Upper lobe of left lung (tissue), 6 donors: ENCODE measurements at regions not wholly inside any gene's neighbourhood (a gene's known extent, or its start where the extent isn't known, plus 50 kb on each side); places are given as distances from the start of the nearest gene placed in this dataset.

Experiments
- ATAC-seq, 2 donors: fragments of 200-7000 bp; cut with Tn5 transposase; one replicate each; pipeline ENCODE4 v1.9.1; 2022; ENCODE audit warnings: mild to moderate bottlenecking in 2 of 2, moderate library complexity in 2 of 2; ENCODE audit not compliant: low FRiP score in 2 of 2
- DNase-seq, 2 donors: peaks; one replicate each; pipeline ENCODE4 v3.0.0-alpha.2; 2019 to 2020
- H3K27ac ChIP-seq, 4 donors: fragments of 200-600 bp; sonication (generic); one replicate each; pipeline ENCODE4 v1.5.1; 2016 to 2019
- H3K27me3 ChIP-seq, 4 donors: fragments of 200-600 bp; sonication (generic); one replicate each; pipeline ENCODE4 v1.5.1; 2017 to 2019
- H3K36me3 ChIP-seq, 4 donors: fragments of 200-600 bp; sonication (generic); one replicate each; pipeline ENCODE4 v1.5.1; 2016 to 2019
- H3K4me1 ChIP-seq, 4 donors: fragments of 200-600 bp; sonication (generic); one replicate each; pipeline ENCODE4 v1.5.1; 2018 to 2019
- H3K4me3 ChIP-seq, 4 donors: fragments of 200-600 bp; sonication (generic); one replicate each; pipeline ENCODE4 v1.5.1; 2017 to 2019; ENCODE audit warnings: mild to moderate bottlenecking in 2 of 4, moderate library complexity in 1 of 4
- H3K9me3 ChIP-seq, 4 donors: fragments of 200-600 bp; sonication (generic); one replicate each; pipeline ENCODE4 v1.5.1; 2018 to 2019
- EP300 ChIP-seq, 4 donors: sonication (generic); formaldehyde crosslinking; IDR thresholded peaks; one replicate each; pipeline ENCODE4 v1.5.1; 2017; ENCODE audit warnings: antibody characterized with exemption in 4 of 4, control low read depth in 2 of 4
- POLR2A ChIP-seq, 4 donors: fragments of 450-650 bp; IDR thresholded peaks; one replicate each; pipeline ENCODE4 v1.5.1; 2016 to 2017; ENCODE audit warnings: antibody characterized with exemption in 4 of 4, mild to moderate bottlenecking in 2 of 4
- POLR2AphosphoS5 ChIP-seq, 2 donors: sonication (generic); formaldehyde crosslinking; IDR thresholded peaks; one replicate each; pipeline ENCODE4 v1.5.1; 2017; ENCODE audit warnings: antibody characterized with exemption in 2 of 2
- WGBS, 2 donors: methylation state at CpG; one replicate each; pipeline ENCODE4 v1.1.5; 2017 to 2018; 5-methylcytosine and 5-hydroxymethylcytosine counted together
- TF ChIP-seq, protein P1 (sequence below), 6 experiments: fragments of 450-650 bp in 4 of 6; fragments of 200-600 bp in 2 of 6; sonication (generic) in 2 of 6; IDR thresholded peaks; one replicate each; pipeline ENCODE4 v1.5.1; 2016 to 2019; ENCODE audit warnings: antibody characterized with exemption in 6 of 6
- donor health status: DM: no; HTN: no; CAD: no; lungs with moderate emphysema.
- donor health status: DM: no; HTN: yes; CAD: no; lungs with severe emphysema.

DNA sequence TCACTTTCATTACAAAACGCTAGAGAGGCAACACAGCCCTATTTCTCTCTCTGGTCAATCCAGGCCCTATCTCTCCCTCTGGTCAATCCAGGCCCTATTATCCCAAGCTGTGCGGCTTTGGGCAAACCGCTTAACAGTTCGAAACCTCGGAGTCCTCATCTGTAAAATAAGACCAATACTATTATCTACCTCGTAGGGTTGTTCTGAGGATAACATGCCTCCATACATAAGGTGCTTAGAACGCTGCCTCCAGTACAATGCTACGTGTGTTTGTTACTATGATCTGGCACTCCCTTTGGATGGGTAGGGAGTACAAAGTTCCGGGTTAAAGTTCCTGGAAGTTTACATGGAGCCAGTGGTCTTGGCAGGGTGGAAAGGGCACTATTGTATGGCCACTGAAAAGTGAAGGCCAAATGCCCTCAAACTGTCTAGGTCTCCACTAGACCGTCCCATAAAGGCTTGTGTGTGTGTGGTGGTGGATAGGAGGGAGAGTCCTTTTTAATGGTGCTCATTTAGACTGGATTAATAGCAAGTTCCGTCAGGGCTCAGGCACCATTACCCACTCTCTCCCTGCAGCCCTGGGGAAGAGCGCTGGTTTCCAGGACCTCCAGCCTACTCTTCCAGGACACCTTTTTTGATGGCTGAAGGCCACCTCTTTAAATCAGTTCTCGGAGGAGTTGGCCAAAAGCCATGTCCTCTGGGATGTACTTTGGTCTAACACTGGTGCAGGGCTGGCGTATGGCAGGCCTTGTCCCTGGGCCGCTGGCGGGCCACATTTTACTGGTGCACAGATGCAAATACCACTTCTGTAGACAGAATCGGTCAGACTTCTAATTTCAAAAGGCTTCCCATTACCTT lies 75.6 kb upstream of the BCOR start:
- TF ChIP-seq EP300 (IDR thresholded peaks at IDR 0.05) (no peak), POLR2A (IDR thresholded peaks at IDR 0.05) (no peak), POLR2AphosphoS5 (IDR thresholded peaks at IDR 0.05) (no peak)
- TF ChIP-seq, protein P1, sequence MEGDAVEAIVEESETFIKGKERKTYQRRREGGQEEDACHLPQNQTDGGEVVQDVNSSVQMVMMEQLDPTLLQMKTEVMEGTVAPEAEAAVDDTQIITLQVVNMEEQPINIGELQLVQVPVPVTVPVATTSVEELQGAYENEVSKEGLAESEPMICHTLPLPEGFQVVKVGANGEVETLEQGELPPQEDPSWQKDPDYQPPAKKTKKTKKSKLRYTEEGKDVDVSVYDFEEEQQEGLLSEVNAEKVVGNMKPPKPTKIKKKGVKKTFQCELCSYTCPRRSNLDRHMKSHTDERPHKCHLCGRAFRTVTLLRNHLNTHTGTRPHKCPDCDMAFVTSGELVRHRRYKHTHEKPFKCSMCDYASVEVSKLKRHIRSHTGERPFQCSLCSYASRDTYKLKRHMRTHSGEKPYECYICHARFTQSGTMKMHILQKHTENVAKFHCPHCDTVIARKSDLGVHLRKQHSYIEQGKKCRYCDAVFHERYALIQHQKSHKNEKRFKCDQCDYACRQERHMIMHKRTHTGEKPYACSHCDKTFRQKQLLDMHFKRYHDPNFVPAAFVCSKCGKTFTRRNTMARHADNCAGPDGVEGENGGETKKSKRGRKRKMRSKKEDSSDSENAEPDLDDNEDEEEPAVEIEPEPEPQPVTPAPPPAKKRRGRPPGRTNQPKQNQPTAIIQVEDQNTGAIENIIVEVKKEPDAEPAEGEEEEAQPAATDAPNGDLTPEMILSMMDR (IDR thresholded peaks at IDR 0.05): no peak
- Histone ChIP-seq H3K9me3 (peaks cover 0 to 7% (median 0%) of the 10 kb centered on the region in 4 donors), H3K27me3 (peaks cover 0 to 48% (median 0%) of the 10 kb centered on the region in 4 donors), H3K4me1 (peaks cover 18 to 75% (median 28%) of the 10 kb centered on the region in 4 donors), H3K36me3 (no peaks in the 10 kb centered on the region), H3K4me3 (peak overlapping the region in 1 of 4 donors; percentile 51), H3K27ac (peak overlapping the region; percentile 94 to 98 (median 97))
- DNase-seq (no peak), ATAC-seq (no peak)
- 52 to 87% methylated on average over 8 to 17 of the region's 17 CpGs for WGBS, 2 donors

DNA sequence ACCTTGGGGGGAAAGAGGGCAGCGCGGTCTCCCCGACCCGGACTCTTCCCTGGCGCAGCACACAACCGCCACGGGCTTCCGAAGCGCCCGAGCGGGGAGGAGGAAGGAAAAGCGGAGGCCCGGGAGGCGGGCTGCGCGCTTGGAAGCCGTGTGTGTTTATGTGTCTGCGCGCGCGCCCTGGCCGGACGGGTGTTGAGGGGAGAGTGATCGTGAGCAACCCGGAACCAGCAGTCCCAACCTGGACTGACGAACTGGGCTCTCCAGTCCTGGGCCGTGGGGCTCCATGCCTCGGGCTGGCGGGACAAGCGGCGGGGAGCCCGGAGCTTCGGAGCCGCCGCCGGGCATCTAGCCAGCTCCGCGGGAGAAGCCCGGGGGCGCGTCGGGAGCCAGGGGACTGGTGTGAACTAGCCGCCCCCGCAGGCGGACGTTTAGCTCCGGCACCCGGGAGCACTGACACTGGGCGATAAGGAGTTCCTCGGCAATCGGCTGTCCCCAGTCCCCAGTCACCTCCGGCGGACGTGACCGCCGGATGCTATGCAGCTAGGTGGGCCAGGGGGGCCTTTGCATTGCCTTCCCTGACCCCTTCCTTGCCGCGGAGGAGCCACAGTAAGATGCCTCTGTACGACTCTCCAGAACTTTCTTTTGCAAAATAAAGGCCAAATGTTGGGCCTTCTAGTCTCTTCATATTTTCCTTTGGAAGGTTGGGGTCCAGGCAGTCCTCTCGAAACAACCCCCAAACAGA lies 74.8 kb upstream of the BCOR start:
- DNase-seq: peak in 1 of 2 donors; percentile 93
- H3K27me3 ChIP-seq: peaks cover 0 to 50% (median 0%) of the 10 kb centered on the region in 4 donors

DNA sequence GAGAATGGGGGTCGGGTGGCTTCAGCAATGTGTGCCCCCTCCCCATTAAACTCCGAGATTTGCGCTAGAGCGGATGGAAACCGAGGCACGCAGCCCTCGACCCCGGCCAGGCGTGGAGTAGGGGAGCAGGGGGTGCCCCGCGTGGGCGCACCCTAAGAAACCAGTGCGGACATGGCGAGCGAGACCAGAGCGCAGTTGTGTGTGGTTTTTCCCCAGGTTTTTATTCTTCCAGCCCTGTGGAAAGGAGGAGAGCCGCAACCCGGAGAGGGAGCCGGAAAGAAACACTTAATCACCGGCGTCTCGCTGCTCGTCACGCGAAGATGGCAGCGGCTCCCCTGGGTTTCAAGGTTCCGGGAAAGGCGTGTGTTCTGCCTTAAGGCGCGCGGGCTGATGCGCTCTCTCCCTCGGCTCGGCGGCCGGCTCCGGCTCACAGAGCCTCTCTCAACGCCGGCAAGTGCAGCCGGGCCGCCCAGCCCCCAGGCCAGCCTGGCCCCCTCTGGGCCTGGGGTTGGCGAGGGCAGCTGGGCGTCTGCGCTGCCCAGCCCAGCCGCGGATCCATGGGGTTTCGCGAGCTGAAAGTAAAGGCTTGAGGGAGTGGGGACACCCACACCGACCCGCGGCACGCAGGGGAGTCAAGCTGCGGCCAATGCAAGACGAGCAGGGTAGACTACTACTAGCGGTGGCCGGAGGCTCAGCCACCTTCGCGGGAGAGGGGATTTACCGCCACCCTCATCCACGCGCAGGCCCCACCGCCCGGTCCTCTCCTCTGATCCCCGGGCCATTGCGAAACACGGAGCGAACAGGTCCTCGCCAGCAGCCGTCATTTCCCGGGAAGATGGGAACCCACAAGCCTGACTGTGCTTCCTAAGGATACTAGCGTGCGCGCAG lies 74.0 kb upstream of the BCOR start:
- TF ChIP-seq POLR2A (IDR thresholded peaks at IDR 0.05) (no peak), EP300 (IDR thresholded peaks at IDR 0.05) (no peak), POLR2AphosphoS5 (IDR thresholded peaks at IDR 0.05) (peak in 1 of 2 donors; percentile 29)
- TF ChIP-seq, protein P1 (IDR thresholded peaks at IDR 0.05): peak in 3 of 6 experiments; percentile 6 to 43 (median 8)
- Histone ChIP-seq H3K4me3 (peak overlapping the region; percentile 2 to 51 (median 44)), H3K27ac (peak overlapping the region; percentile 81 to 96 (median 90)), H3K4me1 (peaks cover 18 to 91% (median 32%) of the 10 kb centered on the region in 4 donors), H3K27me3 (peaks cover 0 to 49% (median 0%) of the 10 kb centered on the region in 4 donors), H3K9me3 (peaks cover 0 to 7% (median 0%) of the 10 kb centered on the region in 4 donors), H3K36me3 (no peaks in the 10 kb centered on the region)
- ATAC-seq (peak in 1 of 2 donors; percentile 14), DNase-seq (peak in 1 of 2 donors; percentile 87)
- WGBS, 2 donors: 5% methylated on average over 61 of the region's 73 CpGs; no CpG with 5 or more reads in 1 of the 2 donors

More for the DNA sequence above, 74.8 kb upstream of the BCOR start:
- Histone ChIP-seq H3K9me3 (peaks cover 0 to 7% (median 0%) of the 10 kb centered on the region in 4 donors), H3K27ac (peak overlapping the region; percentile 81 to 96 (median 90)), H3K36me3 (no peaks in the 10 kb centered on the region), H3K4me3 (peak overlapping the region; percentile 20 to 51 (median 44)), H3K4me1 (peaks cover 18 to 83% (median 31%) of the 10 kb centered on the region in 4 donors)
- 8 to 92% methylated on average over 1 to 41 of the region's 60 CpGs for WGBS, 2 donors
- ATAC-seq: peak in 1 of 2 donors; percentile 37
- peak; percentile 28 to 32 for TF ChIP-seq POLR2AphosphoS5 (IDR thresholded peaks at IDR 0.05)
- peak in 1 of 4 donors; percentile 57 for TF ChIP-seq EP300 (IDR thresholded peaks at IDR 0.05)
- TF ChIP-seq, protein P1 (IDR thresholded peaks at IDR 0.05): no peak
- peak in 2 of 4 donors; percentile 29 to 58 for TF ChIP-seq POLR2A (IDR thresholded peaks at IDR 0.05)

DNA sequence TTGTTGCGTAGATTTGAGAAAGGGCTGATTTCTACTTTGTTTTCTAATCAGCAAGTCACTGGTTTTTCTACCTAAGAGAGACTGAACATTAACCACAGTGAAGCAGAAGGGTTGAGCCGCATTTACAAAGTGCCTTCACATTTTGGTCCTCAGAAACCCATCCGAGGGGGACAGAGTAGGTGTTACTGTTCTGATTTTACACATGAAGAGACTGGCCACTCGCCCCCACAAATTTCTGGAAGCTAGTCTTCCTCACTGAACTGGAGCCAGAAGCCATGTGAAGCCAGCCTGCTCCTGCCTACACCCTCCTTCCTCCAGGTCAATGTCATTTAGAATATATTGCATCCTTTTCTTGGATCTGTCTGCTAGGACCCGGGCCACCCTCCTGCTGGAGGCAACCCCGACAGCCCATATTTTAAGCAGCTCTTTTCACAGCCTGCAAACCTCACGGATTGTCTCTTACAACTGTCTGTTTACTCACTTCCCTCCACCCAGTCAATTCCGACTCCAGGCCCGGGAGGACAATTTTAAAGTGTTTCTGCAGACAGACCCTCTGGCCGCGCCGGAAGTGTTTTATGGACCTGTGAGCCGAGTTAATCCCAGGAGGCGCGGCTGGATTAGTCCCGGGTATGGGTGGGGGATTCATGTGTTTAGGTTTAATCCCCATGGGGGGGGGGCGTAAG lies 73.2 kb upstream of the BCOR start:
- no peak for TF ChIP-seq POLR2AphosphoS5 (IDR thresholded peaks at IDR 0.05)
- TF ChIP-seq, protein P1 (IDR thresholded peaks at IDR 0.05): no peak
- no peak for TF ChIP-seq POLR2A (IDR thresholded peaks at IDR 0.05)
- TF ChIP-seq EP300 (IDR thresholded peaks at IDR 0.05): no peak
- peak overlapping the region in 3 of 4 donors; percentile 39 to 51 (median 50) for H3K4me3 ChIP-seq
- ATAC-seq (no peak), DNase-seq (no peak)
- no peaks in the 10 kb centered on the region for H3K36me3 ChIP-seq
- no peaks in the 10 kb centered on the region for H3K9me3 ChIP-seq
- H3K4me1 ChIP-seq: peaks cover 18 to 88% (median 34%) of the 10 kb centered on the region in 4 donors
- H3K27me3 ChIP-seq: peaks cover 0 to 43% (median 0%) of the 10 kb centered on the region in 4 donors
- WGBS, 2 donors: 13 to 26% methylated on average over 10 to 17 of the region's 17 CpGs
- peak overlapping the region; percentile 81 to 96 (median 90) for H3K27ac ChIP-seq
